ENCODE measurements at regions not wholly inside any gene's neighbourhood (a gene's known extent, or its start where the extent isn't known, plus 50 kb on each side); places are given as distances from the start of the nearest gene placed in this dataset.

DNA sequence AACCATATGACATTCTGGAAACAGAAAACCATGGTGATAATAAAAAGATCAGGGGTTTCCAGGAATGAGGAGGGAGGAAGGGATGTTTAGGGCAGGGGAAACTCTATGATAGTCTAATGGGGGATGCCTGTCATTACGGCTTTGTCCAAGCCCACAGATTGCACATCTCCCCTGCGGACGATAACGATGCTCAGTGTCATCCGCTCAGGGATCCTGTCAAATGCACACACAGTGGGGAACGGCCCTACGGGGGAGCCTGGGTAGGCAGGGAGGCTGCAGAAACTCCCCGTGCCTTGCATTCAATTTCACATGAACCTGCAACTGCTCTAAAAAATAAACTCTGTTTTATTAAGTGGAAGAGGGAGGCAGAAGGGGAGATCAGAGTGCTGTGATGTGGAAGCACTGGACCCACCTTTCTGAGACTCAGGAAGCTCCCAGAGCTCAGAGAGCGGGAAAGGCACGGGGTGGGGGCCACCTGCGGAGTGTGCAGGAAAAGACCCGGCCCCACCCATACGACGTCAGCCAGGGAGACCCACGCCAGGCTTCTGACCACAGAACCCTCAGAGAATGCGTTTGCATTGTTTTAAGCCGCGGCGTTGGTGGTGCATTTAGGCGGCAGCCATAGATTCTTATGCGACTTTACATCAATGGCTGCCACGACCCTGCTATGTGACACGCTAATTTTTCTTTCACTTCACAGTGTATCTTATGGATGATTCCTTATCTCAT, 543.5 kb downstream of the BRD1 start (continued):
- TF ChIP-seq ZBTB20 (CRISPR knock-in tag; IDR thresholded peaks at IDR 0.05; ENCODE audit: borderline replicate concordance, low read depth) (no peak), ZNF776 (CRISPR knock-in tag; IDR thresholded peaks at IDR 0.05) (no peak), ZNF841 (CRISPR knock-in tag; IDR thresholded peaks at IDR 0.05; ENCODE audit: borderline replicate concordance) (no peak), ATF1 (CRISPR knock-in tag; IDR thresholded peaks at IDR 0.05) (no peak), MIER2 (CRISPR knock-in tag; IDR thresholded peaks at IDR 0.05) (no peak), CREB1 (IDR thresholded peaks at IDR 0.05) (no peak), CREB1 (CRISPR knock-in tag; IDR thresholded peaks at IDR 0.05) (no peak), RAD51 (IDR thresholded peaks at IDR 0.05; ENCODE audit: borderline replicate concordance) (no peak), SIN3A (IDR thresholded peaks at IDR 0.05; ENCODE audit: borderline replicate concordance, low read depth, low read length) (no peak)
- TF ChIP-seq, protein P1, sequence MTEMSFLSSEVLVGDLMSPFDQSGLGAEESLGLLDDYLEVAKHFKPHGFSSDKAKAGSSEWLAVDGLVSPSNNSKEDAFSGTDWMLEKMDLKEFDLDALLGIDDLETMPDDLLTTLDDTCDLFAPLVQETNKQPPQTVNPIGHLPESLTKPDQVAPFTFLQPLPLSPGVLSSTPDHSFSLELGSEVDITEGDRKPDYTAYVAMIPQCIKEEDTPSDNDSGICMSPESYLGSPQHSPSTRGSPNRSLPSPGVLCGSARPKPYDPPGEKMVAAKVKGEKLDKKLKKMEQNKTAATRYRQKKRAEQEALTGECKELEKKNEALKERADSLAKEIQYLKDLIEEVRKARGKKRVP (CRISPR knock-in tag; IDR thresholded peaks at IDR 0.05), result no peak
- TF ChIP-seq, protein P2, sequence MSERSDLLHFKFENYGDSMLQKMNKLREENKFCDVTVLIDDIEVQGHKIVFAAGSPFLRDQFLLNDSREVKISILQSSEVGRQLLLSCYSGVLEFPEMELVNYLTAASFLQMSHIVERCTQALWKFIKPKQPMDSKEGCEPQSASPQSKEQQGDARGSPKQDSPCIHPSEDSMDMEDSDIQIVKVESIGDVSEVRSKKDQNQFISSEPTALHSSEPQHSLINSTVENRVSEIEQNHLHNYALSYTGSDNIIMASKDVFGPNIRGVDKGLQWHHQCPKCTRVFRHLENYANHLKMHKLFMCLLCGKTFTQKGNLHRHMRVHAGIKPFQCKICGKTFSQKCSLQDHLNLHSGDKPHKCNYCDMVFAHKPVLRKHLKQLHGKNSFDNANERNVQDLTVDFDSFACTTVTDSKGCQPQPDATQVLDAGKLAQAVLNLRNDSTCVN (CRISPR knock-in tag; IDR thresholded peaks at IDR 0.05; ENCODE audit: borderline replicate concordance), result no peak

DNA sequence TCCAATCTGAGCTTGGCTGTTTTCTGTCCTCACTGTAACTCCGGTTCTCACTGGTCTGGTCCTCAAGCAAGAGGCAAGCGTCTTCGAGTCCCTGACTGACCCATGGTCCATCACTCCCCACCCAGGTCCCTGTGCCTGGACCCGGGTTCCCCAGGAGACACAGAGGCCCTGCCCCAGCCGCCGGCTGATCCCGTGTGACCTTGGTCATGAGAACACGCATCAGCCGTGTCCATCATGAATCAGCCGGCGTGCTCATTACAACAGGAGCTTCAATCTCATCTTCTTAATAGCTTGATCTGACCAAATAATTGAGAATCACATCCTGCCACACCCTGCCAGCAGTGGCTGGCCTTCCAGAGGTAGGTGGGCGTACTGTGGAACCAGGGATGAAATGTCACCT, 545.1 kb downstream of the BRD1 start:
- in situ Hi-C loops (cut with HindIII; ENCODE audit: extremely low pct_ligation_motif_present, low pct_unique_long_range_greater_than_20kb) (no loop called here), intact Hi-C loops (cut with micrococcal nuclease; ENCODE audit: unreplicated experiment) (no loop called here)
- ChIA-PET POLR2A (no interaction called here), CTCF (ENCODE audit: low intra/inter-chr PET ratio, low total read pairs) (no interaction called here)
- no peak overlapping the region for H3K27ac ChIP-seq (ENCODE audit: extremely low read length, insufficient read depth, low read length)
- no peak overlapping the region for H3K4me2 ChIP-seq (ENCODE audit: low read depth, low read length)
- H3K79me2 ChIP-seq (ENCODE audit: insufficient read depth, low read length), result no peaks in the 10 kb centered on the region
- BruUV-seq (replicated peaks), result no TSS peak
- DNase-seq (ENCODE audit: low spot score) (no peak), ATAC-seq (no peak), FAIRE-seq (no peak)
- H3K27me3 ChIP-seq (ENCODE audit: control insufficient read depth in 1 of 2, insufficient read depth in 2 of 2, low read length in 2 of 2), result peaks cover 12 to 77% of the 10 kb centered on the region in 2 experiments
- 52% methylated on average over 6 of the region's 12 CpGs for WGBS (ENCODE audit: low lambda C conversion rate)
- no peak overlapping the region for H2AFZ ChIP-seq (ENCODE audit: low read length)
- no peaks in the 10 kb centered on the region for H4K20me1 ChIP-seq (ENCODE audit: insufficient read depth, low read length)
- no peak overlapping the region for H3K4me3 ChIP-seq (replicated peaks in 1 of 3; ENCODE audit: insufficient read depth in 1 of 3, low read depth in 2 of 3, low read length in 3 of 3)
- no peaks in the 10 kb centered on the region for H3K4me1 ChIP-seq (ENCODE audit: insufficient read depth, low read length)
- H3K9me3 ChIP-seq (ENCODE audit: low read length), result no peaks in the 10 kb centered on the region
- no peaks in the 10 kb centered on the region for H3K36me3 ChIP-seq (replicated peaks in 1 of 2; ENCODE audit: control insufficient read depth in 1 of 2, insufficient read depth in 2 of 2, low read length in 2 of 2)
- H3K9ac ChIP-seq (ENCODE audit: insufficient read depth, low read depth, low read length), result no peak overlapping the region
- TF ChIP-seq ZNF274 (CRISPR knock-in tag; IDR thresholded peaks at IDR 0.05) (no peak), ELF3 (CRISPR knock-in tag; IDR thresholded peaks at IDR 0.05) (no peak), ZNF354B (CRISPR knock-in tag; IDR thresholded peaks at IDR 0.05) (no peak), ZKSCAN8 (CRISPR knock-in tag; IDR thresholded peaks at IDR 0.05; ENCODE audit: borderline replicate concordance) (no peak), ZSCAN30 (CRISPR knock-in tag; IDR thresholded peaks at IDR 0.05) (no peak), ZNF839 (CRISPR knock-in tag; IDR thresholded peaks at IDR 0.05; ENCODE audit: borderline replicate concordance) (no peak), ZNF30 (CRISPR knock-in tag; IDR thresholded peaks at IDR 0.05) (no peak), ZNF615 (CRISPR knock-in tag; IDR thresholded peaks at IDR 0.05; ENCODE audit: borderline replicate concordance) (no peak)
- TF ChIP-seq, protein P3, sequence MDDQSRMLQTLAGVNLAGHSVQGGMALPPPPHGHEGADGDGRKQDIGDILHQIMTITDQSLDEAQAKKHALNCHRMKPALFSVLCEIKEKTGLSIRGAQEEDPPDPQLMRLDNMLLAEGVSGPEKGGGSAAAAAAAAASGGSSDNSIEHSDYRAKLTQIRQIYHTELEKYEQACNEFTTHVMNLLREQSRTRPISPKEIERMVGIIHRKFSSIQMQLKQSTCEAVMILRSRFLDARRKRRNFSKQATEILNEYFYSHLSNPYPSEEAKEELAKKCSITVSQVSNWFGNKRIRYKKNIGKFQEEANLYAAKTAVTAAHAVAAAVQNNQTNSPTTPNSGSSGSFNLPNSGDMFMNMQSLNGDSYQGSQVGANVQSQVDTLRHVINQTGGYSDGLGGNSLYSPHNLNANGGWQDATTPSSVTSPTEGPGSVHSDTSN (CRISPR knock-in tag; IDR thresholded peaks at IDR 0.05; ENCODE audit: borderline replicate concordance), result no peak
- TF ChIP-seq, protein P4, sequence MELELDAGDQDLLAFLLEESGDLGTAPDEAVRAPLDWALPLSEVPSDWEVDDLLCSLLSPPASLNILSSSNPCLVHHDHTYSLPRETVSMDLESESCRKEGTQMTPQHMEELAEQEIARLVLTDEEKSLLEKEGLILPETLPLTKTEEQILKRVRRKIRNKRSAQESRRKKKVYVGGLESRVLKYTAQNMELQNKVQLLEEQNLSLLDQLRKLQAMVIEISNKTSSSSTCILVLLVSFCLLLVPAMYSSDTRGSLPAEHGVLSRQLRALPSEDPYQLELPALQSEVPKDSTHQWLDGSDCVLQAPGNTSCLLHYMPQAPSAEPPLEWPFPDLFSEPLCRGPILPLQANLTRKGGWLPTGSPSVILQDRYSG (CRISPR knock-in tag; IDR thresholded peaks at IDR 0.05), result no peak

Measured in HepG2 (cell line).